Heart left ventricle (tissue), 13 donors: ENCODE measurements at regions not wholly inside any gene's neighbourhood (a gene's known extent, or its start where the extent isn't known, plus 50 kb on each side); places are given as distances from the start of the nearest gene placed in this dataset.

Experiments
- POLR2A ChIP-seq, 2 donors: fragments of 450-650 bp; IDR thresholded peaks; one replicate each; pipeline ENCODE4 v1.6.1; 2017; ENCODE audit warnings: antibody characterized with exemption in 2 of 2, mild to moderate bottlenecking in 2 of 2, moderate library complexity in 2 of 2
- TF ChIP-seq, protein P1 (sequence below), 12 donors: fragments of 200-600 bp; sonication (generic) in 4 of 12; IDR thresholded peaks; one replicate each; pipeline versions ENCODE4 v1.5.0 to v1.8.0; 2018 to 2022; ENCODE audit warnings: antibody characterized with exemption in 12 of 12, mild to moderate bottlenecking in 5 of 12
- donor health status: ischemic (EF 13 %, LVEDD 7.1; RV severe dilation, severe dysfunction).
- donor health status: DM: no; HTN: yes; CAD: no.
- donor health status: DM: no; HTN: no; CAD: no.
- donor health status: ischemic (EF 25% LVEDD 6.9; RV normal size, moderate dysfunction).
- donor health status: ischemic (EF 25% LVEDD 5.7; RV mildly dilated, moderate dysfunction).
- donor health status: ischemic (EF 35%, LVEDD 5.7; RV mildly dilated, moderate dysfunction).
- donor health status: nonischemic (EF 11% LVEDD 7.7; RV severe dilation, severe dysfunction).
- donor health status: DM: yes; HTN: yes; CAD: no.
- donor health status: PGD.
- donor health status: ischemic (EF 29% LVEDD 5.4; RV normal size, mild dysfunction).
- donor health status: nonischemic (EF 23%, LVEDD 6.1; RV moderate dilation, normal function).

DNA sequence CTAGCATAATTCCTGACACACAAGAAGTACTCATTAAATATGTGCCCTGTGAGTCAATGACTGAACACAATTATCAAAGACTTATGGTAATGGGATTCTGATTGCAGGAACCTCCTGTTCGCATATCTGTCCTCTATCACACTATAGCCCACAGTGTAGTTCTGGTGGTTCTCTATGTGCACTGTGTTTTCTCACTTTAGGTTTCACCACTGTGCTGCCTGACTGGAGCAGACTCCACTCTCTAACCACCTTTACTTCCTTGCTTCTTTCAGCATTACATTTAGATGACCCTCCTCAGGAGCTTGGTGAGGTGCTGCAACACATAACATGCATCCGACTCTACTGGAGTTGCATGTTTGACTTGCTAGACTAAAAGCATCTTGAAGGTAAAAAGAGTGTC, 777.1 kb downstream of the SQOR start:
- TF ChIP-seq, protein P1, sequence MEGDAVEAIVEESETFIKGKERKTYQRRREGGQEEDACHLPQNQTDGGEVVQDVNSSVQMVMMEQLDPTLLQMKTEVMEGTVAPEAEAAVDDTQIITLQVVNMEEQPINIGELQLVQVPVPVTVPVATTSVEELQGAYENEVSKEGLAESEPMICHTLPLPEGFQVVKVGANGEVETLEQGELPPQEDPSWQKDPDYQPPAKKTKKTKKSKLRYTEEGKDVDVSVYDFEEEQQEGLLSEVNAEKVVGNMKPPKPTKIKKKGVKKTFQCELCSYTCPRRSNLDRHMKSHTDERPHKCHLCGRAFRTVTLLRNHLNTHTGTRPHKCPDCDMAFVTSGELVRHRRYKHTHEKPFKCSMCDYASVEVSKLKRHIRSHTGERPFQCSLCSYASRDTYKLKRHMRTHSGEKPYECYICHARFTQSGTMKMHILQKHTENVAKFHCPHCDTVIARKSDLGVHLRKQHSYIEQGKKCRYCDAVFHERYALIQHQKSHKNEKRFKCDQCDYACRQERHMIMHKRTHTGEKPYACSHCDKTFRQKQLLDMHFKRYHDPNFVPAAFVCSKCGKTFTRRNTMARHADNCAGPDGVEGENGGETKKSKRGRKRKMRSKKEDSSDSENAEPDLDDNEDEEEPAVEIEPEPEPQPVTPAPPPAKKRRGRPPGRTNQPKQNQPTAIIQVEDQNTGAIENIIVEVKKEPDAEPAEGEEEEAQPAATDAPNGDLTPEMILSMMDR (IDR thresholded peaks at IDR 0.05) = no peak
- no peak for TF ChIP-seq POLR2A (IDR thresholded peaks at IDR 0.05)
